Tibial nerve (tissue), 3 donors: ENCODE measurements at regions not wholly inside any gene's neighbourhood (a gene's known extent, or its start where the extent isn't known, plus 50 kb on each side); places are given as distances from the start of the nearest gene placed in this dataset.

ENCODE experiments used
- CTCF ChIP-seq, 5 experiments: fragments of 200-600 bp in 3 of 5; fragments of 450-650 bp in 2 of 5; sonication (generic) in 3 of 5; IDR thresholded peaks; one replicate each; pipeline ENCODE4 v1.5.1; 2016 to 2019; ENCODE audit warnings: antibody characterized with exemption in 5 of 5, mild to moderate bottlenecking in 3 of 5, moderate library complexity in 2 of 5
- POLR2A ChIP-seq, 2 donors: fragments of 450-650 bp; IDR thresholded peaks; one replicate each; pipeline ENCODE4 v1.6.1; 2017; ENCODE audit warnings: antibody characterized with exemption in 2 of 2, mild to moderate bottlenecking in 2 of 2, moderate library complexity in 2 of 2

- TF ChIP-seq CTCF (IDR thresholded peaks at IDR 0.05) (no peak), POLR2A (IDR thresholded peaks at IDR 0.05) (no peak)
Measured at GRCh38 chr2:106278112-106278876, 84.2 kb upstream of the UXS1 start.
